ENCODE measurements at regions not wholly inside any gene's neighbourhood (a gene's known extent, or its start where the extent isn't known, plus 50 kb on each side); places are given as distances from the start of the nearest gene placed in this dataset.

DNA sequence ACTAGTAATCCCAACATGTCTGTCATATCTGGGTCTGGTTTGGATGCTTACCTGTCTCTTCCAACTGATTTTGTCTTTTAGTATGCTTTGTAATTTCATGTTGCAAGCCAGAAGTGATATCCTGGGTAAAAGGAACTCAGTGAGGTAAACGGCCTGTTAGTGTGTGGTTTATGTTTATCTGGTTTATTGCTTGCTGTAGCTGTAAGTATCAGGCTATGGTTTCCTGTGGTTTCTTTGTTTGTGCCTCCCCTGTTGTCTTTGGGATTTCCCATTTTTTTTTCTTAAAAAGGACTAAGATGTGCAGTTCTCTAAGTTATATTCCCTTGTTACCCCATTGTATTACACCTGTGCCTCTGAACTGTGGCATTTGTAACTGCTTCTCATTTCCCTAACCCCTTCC is 323.5 kb upstream of the POM121L12 start:
- no peak overlapping the region for H3K27ac Mint-ChIP-seq
- H3K9me3 Mint-ChIP-seq, result peaks cover 31% of the 10 kb centered on the region
- no peaks in the 10 kb centered on the region for H3K36me3 Mint-ChIP-seq
- H3K27me3 Mint-ChIP-seq, result no peaks in the 10 kb centered on the region
- H3K4me3 Mint-ChIP-seq, result no peak overlapping the region
- no peaks in the 10 kb centered on the region for H3K4me1 Mint-ChIP-seq

DNA sequence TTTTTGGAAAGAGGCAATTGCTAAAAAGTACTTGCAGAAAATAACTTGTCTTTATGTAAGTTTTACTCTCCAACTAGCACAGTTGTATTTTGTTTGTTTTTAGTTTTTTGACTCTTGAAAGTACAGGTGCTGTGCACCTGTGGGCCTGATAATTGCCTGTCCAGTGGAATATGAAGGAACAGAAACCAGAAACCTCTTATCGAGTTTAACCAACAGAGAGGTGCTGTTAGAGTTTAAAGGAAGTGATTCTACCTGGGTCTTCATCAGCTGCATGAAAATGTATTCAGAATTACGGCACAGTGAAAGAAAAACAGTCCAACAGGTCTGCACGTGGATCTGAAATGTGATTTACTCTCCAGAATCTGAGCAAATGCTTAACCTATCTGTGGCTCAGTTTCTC is 326.6 kb upstream of the POM121L12 start:
- Mint-ChIP-seq H3K4me1 (no peaks in the 10 kb centered on the region), H3K36me3 (no peaks in the 10 kb centered on the region), H3K9me3 (peaks cover 22% of the 10 kb centered on the region), H3K27me3 (no peaks in the 10 kb centered on the region), H3K4me3 (no peak overlapping the region), H3K27ac (no peak overlapping the region)

DNA sequence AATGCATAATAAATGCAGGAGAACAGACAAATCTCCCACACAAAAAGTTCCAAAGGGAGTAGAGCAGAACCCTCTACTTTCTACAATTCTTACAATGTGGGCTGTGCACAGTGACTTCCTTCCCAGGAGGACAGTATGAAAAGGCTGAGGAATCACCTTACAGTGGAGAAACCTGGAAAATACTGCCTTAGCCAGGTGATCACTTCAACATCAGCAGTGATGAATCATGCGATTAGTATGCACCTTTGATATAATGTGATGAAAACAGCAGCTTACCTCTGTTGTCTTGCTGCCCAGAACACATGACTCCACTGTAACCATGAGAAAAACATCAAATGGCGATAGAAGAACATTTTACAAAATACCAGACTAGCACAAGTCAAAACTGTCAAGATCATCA is 329.7 kb upstream of the POM121L12 start:
- Mint-ChIP-seq H3K27ac (no peak overlapping the region), H3K27me3 (no peaks in the 10 kb centered on the region), H3K4me1 (no peaks in the 10 kb centered on the region), H3K36me3 (no peaks in the 10 kb centered on the region), H3K9me3 (peaks cover 21% of the 10 kb centered on the region), H3K4me3 (no peak overlapping the region)

DNA sequence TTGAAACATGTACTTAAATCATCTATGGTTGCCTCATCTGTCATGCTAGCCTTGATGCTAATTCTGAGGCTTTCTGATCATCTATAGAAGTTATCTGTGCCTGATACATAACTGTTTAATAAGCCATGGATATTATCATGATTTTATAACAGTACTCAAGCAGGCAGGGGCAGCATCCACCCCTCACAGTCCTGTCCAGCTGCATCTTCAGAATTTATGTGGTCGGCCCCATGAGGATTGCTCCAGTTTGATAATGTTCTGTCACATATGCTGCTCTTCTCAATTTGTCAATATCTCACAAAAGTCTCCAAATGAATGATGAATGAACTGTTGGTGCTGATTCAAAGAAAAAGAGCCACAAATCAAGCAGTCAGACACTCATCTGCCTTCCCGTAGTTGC is 335.1 kb upstream of the POM121L12 start:
- H3K9me3 Mint-ChIP-seq, result peaks cover 12% of the 10 kb centered on the region
- no peaks in the 10 kb centered on the region for H3K36me3 Mint-ChIP-seq
- no peaks in the 10 kb centered on the region for H3K27me3 Mint-ChIP-seq
- H3K27ac Mint-ChIP-seq, result no peak overlapping the region
- no peak overlapping the region for H3K4me3 Mint-ChIP-seq
- no peaks in the 10 kb centered on the region for H3K4me1 Mint-ChIP-seq

DNA sequence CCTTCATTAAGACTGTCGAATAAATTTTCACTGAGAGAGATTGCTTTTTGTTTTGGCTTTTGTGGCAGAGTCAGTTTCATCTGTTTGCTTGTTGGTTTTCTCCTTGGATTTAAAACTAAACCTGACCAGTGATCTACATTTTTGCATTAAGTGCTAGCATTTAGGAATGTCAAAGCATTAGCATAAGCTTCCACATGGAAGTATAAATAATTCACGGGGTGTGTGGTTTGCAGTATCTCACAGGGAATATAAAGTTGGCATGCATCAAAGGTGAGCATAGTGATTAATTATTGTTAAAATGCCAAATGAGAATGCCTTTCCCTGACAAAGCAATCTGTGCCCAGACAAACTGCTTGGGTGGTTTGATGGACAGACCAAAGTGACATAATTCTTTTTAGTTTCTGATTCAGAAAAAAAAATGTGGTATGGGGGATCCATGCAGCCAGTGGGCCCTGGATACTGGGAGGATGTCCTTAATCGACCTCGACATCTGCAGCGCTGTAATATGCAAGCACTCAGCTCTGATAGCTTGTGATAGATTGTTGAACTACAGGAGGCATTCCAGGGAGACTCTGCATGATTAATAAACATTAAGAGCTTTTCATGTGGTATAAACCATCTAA is 339.3 kb upstream of the POM121L12 start:
- H3K9me3 Mint-ChIP-seq, result peaks cover 10% of the 10 kb centered on the region
- no peak overlapping the region for H3K27ac Mint-ChIP-seq
- no peak overlapping the region for H3K4me3 Mint-ChIP-seq
- H3K36me3 Mint-ChIP-seq, result no peaks in the 10 kb centered on the region
- H3K27me3 Mint-ChIP-seq, result no peaks in the 10 kb centered on the region
- H3K4me1 Mint-ChIP-seq, result no peaks in the 10 kb centered on the region

DNA sequence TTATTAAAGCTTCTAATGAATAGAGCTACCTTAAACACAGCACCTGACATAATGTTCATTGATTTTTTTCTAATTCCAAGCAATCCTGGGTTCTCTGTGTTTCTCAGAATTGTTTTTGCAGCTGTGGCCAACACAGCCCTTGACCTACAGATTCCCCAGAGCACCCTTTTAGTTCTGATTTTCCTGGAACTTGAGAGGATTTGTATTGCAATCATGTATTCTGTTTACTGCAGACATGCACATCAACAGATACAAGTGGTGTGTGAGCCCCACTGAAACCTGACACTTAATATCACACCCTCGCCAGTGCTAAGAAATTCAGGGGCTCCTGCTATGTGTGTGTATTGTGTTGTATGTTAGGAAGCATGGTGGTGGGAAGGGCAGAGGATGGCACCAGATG is 344.2 kb upstream of the POM121L12 start:
- Mint-ChIP-seq H3K27me3 (no peaks in the 10 kb centered on the region), H3K4me3 (no peak overlapping the region), H3K4me1 (no peaks in the 10 kb centered on the region), H3K27ac (no peak overlapping the region), H3K36me3 (no peaks in the 10 kb centered on the region), H3K9me3 (peaks cover 16% of the 10 kb centered on the region)

DNA sequence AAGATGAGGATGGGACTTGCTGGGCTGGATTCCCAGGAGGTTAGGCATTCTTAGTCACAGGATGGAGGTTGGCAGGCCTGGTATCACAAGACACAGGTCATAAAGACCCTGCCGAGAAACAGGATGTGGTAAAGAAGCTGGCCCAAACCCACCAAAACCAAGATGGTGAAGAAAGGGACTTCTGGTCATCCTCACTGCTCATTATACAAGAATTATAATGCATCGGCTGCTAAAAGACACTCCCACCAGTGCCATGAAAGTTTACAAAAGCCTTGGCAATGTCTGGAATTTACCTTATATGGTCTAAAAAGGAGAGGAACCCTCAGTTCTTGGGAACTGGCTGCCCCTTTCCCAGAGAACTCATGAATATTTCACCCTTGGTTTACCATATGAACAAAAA is 345.5 kb upstream of the POM121L12 start:
- no peaks in the 10 kb centered on the region for H3K4me1 Mint-ChIP-seq
- H3K4me3 Mint-ChIP-seq, result no peak overlapping the region
- H3K9me3 Mint-ChIP-seq, result peaks cover 16% of the 10 kb centered on the region
- no peak overlapping the region for H3K27ac Mint-ChIP-seq
- no peaks in the 10 kb centered on the region for H3K36me3 Mint-ChIP-seq
- no peaks in the 10 kb centered on the region for H3K27me3 Mint-ChIP-seq

DNA sequence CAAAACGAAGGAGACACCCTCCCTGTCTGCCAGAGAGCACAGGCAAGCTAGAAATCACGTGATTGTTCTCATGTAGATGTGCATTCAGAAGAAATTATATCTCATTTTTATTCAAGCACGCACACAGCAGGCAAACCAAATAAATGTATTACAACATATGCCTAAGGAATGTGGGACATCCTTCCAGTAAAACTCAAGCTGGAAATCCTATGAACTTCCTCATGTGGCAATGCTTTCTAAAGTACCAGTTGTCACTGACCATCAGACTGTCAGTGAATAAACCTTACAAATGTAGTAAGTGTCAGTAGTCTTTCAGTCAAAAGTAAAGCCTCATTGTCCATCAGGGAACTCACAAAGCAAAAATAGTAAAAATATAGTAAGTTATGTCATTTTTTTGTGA is 350.1 kb upstream of the POM121L12 start:
- Mint-ChIP-seq H3K27me3 (no peaks in the 10 kb centered on the region), H3K4me1 (no peaks in the 10 kb centered on the region), H3K27ac (no peak overlapping the region), H3K36me3 (no peaks in the 10 kb centered on the region), H3K9me3 (peaks cover 5% of the 10 kb centered on the region), H3K4me3 (no peak overlapping the region)

DNA sequence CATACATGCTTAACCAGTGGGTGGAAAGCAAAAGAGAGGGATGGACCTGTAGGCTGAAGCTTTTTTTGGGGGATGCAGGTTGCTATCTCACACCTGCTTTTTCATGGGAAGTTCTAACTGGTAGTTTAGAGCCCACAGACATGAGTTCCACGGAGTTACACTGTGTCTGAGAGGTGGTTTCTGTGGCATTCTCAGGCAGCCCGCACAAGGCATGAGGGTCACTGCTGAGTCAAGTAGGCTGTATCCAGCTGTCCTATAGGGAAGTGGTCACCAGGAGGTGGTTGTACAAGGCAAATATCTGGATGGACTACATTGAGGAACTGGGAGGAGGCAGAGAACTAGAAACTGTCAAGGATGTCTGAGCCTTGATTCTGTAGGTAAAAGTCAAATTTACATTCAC is 351.0 kb upstream of the POM121L12 start:
- Mint-ChIP-seq H3K36me3 (no peaks in the 10 kb centered on the region), H3K9me3 (peaks cover 5% of the 10 kb centered on the region), H3K27me3 (no peaks in the 10 kb centered on the region), H3K4me1 (no peaks in the 10 kb centered on the region), H3K4me3 (no peak overlapping the region), H3K27ac (no peak overlapping the region)

DNA sequence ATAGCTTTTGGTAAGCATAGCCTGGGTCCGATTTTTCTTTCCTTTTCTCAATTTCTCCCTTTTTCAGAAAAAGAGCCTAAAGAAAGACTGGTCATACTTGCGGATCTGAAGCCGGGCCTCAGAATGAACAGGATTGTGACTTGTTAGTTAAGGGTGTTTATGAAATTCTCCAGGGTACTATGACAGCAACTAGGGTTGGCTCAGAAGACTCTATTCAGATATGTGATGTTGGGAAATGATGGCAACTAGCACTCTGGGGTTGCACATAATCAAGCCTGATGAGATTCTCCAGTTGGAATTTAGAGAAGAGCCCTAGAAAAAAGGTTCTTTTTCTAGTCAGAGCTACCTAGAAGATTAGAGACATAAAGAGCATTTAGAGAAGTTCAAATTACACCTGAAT is 352.4 kb upstream of the POM121L12 start:
- H3K4me3 Mint-ChIP-seq, result no peak overlapping the region
- no peaks in the 10 kb centered on the region for H3K36me3 Mint-ChIP-seq
- no peaks in the 10 kb centered on the region for H3K27me3 Mint-ChIP-seq
- H3K27ac Mint-ChIP-seq, result no peak overlapping the region
- peaks cover 5% of the 10 kb centered on the region for H3K9me3 Mint-ChIP-seq
- H3K4me1 Mint-ChIP-seq, result no peaks in the 10 kb centered on the region

DNA sequence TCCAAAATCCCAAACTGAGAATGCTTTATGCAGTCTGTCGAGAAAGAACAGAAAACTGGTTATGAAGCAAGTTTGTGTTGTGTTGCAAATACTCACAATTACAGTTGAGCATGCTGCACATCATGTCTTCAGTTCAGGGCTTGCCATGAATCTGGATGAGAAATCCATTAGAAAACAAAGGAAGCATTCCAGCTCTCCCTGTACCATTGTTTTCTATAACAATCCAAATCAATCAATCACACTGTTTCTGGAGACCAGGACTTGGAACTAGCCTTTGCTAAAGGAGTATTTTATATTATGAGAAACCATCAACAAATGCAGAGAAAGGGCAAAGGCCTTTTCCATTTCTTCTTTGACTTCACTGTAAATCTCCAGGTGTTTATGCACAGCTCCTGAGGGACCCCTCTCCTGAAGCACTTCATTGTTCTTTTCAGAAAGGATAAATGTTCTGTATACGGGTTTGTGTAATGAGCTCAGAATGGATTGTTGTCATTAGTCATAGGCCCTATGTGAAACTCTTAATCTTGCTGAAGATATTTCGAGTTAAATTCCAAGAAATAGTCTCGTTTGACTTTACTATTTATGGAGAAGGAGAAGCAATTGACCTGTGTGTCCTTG is 364.7 kb upstream of the POM121L12 start:
- Mint-ChIP-seq H3K4me1 (no peaks in the 10 kb centered on the region), H3K36me3 (no peaks in the 10 kb centered on the region), H3K27me3 (no peaks in the 10 kb centered on the region), H3K27ac (no peak overlapping the region), H3K9me3 (no peaks in the 10 kb centered on the region), H3K4me3 (no peak overlapping the region)

DNA sequence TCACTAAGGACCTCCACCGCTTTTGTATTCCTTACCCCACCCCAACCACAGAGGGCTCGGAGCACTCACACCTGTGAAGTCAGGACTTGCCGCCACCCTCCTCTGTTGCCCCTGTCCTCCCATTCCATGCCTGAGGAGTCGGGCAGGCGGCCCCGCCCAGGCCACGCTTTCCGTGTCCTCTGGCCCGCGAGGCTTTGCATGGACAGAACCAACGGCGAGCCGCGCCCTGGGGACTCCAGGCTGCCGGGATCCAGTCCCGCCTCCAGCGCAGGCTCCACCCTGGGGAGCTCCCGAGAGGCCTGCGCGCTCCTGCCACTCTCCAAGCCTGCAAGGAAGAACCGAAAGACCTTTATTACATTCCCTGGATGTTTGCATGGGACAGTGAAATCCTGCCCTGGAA is 366.4 kb upstream of the POM121L12 start:
- peaks cover 4% of the 10 kb centered on the region for H3K9me3 Mint-ChIP-seq
- H3K27me3 Mint-ChIP-seq, result no peaks in the 10 kb centered on the region
- H3K4me1 Mint-ChIP-seq, result no peaks in the 10 kb centered on the region
- H3K4me3 Mint-ChIP-seq, result no peak overlapping the region
- H3K27ac Mint-ChIP-seq, result no peak overlapping the region
- H3K36me3 Mint-ChIP-seq, result no peaks in the 10 kb centered on the region

DNA sequence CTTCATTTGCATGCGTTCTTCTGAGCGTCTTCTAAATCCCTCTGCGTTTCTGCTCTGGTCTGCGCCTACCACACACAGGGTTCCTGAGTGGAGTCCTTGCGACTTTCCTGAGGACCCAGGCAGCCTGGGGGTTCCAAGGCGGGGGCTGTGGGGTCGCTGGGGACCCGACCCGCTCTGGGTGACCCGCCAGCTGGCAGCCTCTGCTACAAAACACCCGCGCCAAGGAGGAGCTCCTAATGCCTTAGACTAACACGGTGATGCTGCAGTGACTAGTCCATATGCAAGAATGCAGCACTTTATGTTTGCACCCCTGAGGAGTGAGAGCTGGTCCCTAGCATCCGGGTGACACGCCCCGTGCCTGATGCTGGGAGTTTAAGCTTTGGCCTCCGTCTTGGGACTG is 367.0 kb upstream of the POM121L12 start:
- Mint-ChIP-seq H3K4me1 (no peaks in the 10 kb centered on the region), H3K27ac (no peak overlapping the region), H3K4me3 (no peak overlapping the region), H3K27me3 (no peaks in the 10 kb centered on the region), H3K36me3 (no peaks in the 10 kb centered on the region), H3K9me3 (peaks cover 4% of the 10 kb centered on the region)

DNA sequence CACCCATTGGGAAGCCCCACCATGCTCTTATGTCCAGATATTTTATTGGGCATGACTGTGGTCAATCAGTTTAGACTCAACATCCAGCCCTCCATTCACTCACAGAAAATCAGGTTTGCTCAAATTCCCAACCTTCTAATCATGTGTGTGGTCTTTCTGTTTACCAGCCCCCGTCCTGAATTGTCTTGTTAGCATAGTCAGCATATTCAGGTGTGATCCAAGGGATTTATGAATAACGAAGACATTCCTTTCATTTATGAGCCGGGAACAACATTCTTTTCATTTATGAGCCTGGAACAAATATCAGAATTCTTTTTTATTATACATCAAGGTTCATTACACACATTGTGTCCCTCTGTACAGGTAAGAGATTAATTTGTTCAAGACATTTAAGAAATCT is 376.3 kb upstream of the POM121L12 start:
- Mint-ChIP-seq H3K36me3 (no peaks in the 10 kb centered on the region), H3K9me3 (peaks cover 16% of the 10 kb centered on the region), H3K27me3 (no peaks in the 10 kb centered on the region), H3K27ac (no peak overlapping the region), H3K4me1 (no peaks in the 10 kb centered on the region), H3K4me3 (no peak overlapping the region)

DNA sequence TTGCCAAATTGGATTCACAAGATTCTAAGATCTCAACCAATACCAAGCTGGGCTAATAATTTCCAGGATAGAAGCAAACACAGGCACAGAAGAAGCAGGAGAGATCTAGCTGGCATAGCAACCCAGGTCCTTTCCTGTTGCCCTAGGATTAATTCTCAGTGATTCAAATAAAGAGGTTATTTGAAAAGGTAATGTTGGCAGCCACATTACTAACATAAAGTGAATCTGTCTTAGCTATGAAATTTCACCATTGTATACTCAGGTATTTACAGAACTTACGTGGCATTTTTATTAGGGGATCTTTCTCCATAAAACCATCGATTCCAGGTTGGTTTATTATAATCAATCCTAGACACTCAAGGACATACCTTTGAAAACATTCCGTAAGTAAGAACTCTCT is 379.3 kb upstream of the POM121L12 start:
- H3K9me3 Mint-ChIP-seq, result peaks cover 27% of the 10 kb centered on the region
- no peaks in the 10 kb centered on the region for H3K4me1 Mint-ChIP-seq
- H3K27me3 Mint-ChIP-seq, result no peaks in the 10 kb centered on the region
- H3K36me3 Mint-ChIP-seq, result no peaks in the 10 kb centered on the region
- H3K27ac Mint-ChIP-seq, result no peak overlapping the region
- no peak overlapping the region for H3K4me3 Mint-ChIP-seq

DNA sequence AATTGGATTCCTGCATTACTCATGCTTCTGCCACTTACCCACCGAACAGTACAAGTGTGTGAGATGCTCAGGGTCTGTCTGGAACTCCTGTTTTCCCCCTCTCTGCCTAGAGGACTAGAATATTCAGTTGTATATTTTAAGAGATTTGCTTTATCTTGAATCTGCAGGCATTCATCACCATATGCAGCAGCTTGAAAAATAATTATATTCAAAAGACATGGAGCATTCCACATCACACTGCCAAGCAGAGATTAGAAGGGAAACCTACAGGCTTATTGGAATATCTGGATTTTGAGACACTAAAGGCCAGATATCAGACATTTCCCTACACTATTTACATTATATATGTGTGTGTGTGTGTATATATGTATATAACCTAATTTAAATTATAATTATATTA is 382.8 kb upstream of the POM121L12 start:
- Mint-ChIP-seq H3K9me3 (peaks cover 17% of the 10 kb centered on the region), H3K27ac (no peak overlapping the region), H3K27me3 (no peaks in the 10 kb centered on the region), H3K4me1 (no peaks in the 10 kb centered on the region), H3K36me3 (no peaks in the 10 kb centered on the region), H3K4me3 (no peak overlapping the region)

DNA sequence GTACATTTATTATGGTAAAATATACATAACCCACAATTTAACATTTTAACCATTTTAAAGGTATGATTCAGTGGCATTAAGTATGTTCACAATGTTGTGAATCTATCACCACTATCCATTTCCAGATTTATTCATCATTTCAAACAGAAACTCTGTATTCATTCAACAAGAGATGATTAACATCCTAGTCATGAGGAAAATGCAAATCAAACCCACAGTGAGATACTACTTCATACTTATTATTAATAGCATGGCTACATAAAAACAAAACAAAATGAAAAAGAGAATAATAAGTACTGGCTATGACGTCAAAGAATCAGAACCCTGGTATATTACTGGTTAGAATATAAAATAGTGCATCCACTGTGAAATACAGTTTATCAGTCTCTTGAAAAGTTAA is 386.6 kb upstream of the POM121L12 start:
- Mint-ChIP-seq H3K4me3 (no peak overlapping the region), H3K36me3 (no peaks in the 10 kb centered on the region), H3K27me3 (no peaks in the 10 kb centered on the region), H3K9me3 (peaks cover 11% of the 10 kb centered on the region), H3K4me1 (no peaks in the 10 kb centered on the region), H3K27ac (no peak overlapping the region)
